ENCODE measurements at regions not wholly inside any gene's neighbourhood (a gene's known extent, or its start where the extent isn't known, plus 50 kb on each side); places are given as distances from the start of the nearest gene placed in this dataset.

GRCh38 chrX:4570151-4570550 is 856.7 kb upstream of the PRKX start:
- TF ChIP-seq CBX8 (IDR thresholded peaks at IDR 0.05) = no peak
- TF ChIP-seq REST (IDR thresholded peaks at IDR 0.05) = no peak
- TF ChIP-seq ELK1 (IDR thresholded peaks at IDR 0.05; ENCODE audit: low read depth, low read length) = no peak

All from A549 (cell line).